Fibroblast of villous mesenchyme (primary cell): ENCODE measurements at regions not wholly inside any gene's neighbourhood (a gene's known extent, or its start where the extent isn't known, plus 50 kb on each side); places are given as distances from the start of the nearest gene placed in this dataset.

Source experiments
- DNase-seq: peaks from one replicate; pipeline ENCODE4 v3.0.0-alpha.2; 2010; ENCODE audit warnings: low read depth
- H3K4me3 ChIP-seq: 2 replicates; pipeline ENCODE4 v1.5.1; 2011; ENCODE audit warnings: low read depth, mild to moderate bottlenecking, low read length
- TF ChIP-seq, protein P1 (sequence below): IDR thresholded peaks from 2 replicates; pipeline ENCODE4 v1.5.1; 2012; ENCODE audit warnings: low read depth, mild to moderate bottlenecking, low read length; ENCODE audit not compliant: insufficient read depth

DNA sequence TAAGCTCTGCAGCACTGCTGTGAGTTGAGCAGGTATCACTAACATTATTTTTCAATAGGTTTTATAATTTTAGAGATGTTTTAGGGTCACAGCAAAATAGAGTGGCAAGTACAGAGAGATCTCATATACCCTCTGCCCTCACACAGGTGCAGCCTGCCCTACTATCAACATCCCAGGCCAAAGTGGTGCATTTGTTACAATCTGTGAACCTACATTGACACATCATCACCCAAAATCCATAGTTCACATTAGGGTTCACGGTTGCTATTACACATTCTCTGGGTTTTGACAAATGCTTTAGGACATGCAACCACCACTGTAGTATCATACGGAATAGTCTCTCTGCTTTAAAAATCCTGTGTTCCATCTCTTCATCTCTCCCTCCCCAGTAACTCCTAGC lies 173.1 kb downstream of the DHX15 start:
- H3K4me3 ChIP-seq: no peak overlapping the region
- no peak for DNase-seq
- TF ChIP-seq, protein P1, sequence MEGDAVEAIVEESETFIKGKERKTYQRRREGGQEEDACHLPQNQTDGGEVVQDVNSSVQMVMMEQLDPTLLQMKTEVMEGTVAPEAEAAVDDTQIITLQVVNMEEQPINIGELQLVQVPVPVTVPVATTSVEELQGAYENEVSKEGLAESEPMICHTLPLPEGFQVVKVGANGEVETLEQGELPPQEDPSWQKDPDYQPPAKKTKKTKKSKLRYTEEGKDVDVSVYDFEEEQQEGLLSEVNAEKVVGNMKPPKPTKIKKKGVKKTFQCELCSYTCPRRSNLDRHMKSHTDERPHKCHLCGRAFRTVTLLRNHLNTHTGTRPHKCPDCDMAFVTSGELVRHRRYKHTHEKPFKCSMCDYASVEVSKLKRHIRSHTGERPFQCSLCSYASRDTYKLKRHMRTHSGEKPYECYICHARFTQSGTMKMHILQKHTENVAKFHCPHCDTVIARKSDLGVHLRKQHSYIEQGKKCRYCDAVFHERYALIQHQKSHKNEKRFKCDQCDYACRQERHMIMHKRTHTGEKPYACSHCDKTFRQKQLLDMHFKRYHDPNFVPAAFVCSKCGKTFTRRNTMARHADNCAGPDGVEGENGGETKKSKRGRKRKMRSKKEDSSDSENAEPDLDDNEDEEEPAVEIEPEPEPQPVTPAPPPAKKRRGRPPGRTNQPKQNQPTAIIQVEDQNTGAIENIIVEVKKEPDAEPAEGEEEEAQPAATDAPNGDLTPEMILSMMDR: no peak

DNA sequence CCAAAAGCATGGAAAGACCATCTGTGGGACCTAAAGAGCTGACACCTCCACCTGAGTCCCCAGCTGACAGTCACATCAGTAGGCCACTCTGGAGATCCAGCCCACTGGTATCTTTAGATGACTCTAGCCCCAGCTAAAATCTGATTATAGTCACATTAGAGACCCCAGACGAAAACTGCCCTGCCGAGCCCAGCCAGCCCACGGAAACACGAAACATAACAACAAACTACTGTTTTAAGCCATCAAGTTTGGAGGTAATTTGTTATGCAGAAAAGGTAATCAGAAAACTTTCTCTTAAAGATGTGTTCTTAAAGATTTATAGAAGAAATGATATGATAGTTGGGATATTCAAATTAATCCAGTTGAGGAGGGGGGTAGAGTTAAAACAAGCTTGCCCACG lies 175.7 kb downstream of the DHX15 start:
- TF ChIP-seq, protein P1: no peak
- no peak overlapping the region for H3K4me3 ChIP-seq
- no peak for DNase-seq

DNA sequence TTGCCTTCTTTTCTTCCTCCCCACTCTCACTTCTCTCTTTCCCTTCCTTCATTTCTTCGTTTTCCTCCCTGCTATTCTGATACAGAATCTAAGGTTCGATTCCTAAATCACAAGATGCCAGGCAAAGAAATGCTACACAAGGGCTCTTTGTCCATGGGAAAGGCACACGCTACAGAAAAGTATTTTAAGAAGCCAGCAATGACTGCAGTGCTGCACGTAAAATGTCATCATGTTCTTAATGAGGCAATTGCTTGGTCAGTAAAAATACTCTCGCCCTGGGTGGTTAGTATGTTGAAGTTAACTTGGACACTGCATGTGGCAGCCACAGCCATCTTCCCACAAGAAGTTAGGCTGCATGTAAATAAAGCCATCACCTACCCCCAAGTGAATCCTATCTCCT lies 178.4 kb downstream of the DHX15 start:
- H3K4me3 ChIP-seq: no peak overlapping the region
- DNase-seq: no peak
- TF ChIP-seq, protein P1: no peak

DNA sequence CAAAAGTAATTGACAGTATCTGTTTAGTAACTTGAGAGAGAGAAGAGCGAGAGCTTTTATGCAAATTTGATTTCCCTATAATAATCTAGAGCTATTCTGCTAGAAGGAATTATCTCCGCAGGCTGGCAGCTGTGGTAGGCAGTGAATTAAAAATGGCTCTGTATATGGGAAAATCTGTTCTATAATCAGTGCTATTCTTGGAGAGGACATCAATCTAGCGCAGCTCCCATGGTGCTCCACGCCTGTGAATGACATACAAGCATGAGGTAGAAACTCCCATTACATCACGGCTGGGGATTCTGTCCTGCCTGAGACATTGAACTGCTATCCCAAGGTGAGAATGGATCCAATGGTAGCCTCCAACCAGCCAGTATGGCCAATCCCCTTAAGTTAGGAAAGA lies 179.0 kb downstream of the DHX15 start:
- TF ChIP-seq, protein P1: no peak
- DNase-seq: no peak
- no peak overlapping the region for H3K4me3 ChIP-seq

DNA sequence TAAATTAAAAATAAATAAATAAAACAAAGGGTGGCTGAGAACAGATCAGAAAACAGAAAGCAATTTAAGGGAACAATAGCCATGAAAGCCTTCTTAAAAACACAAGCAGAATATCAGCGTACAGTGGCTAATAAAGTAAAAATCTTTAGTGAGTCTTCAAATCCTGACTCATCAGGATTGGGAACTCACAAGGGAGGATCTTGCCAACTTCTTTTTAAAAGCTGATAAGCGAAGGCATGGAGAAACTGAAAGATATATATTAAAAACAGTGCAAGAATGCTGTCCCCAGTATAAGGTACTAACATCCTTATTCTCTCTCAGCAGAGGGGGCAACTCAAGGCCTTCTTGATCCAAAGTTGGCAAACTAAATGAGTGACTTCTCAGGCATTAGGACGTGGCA lies 180.1 kb downstream of the DHX15 start:
- H3K4me3 ChIP-seq: no peak overlapping the region
- TF ChIP-seq, protein P1: no peak
- DNase-seq: no peak

DNA sequence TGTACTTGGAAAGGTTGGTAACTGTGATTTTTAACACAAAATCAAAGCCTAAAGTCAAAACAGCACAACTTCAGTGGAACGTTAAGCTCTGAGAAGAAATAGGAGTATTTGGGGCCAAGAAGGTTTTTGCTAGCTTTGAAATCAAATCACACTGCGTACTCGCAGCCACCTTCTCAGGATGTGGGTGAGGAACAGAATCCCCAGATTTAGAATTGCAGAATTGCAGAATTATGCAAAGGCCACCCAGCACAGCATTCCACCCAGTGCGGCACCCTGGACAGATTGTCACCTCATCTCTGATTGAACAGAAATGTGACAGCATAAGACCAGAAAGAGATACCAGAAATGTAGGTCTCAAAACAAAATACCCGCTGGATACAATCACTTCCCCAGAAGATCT lies 181.1 kb downstream of the DHX15 start:
- no peak for DNase-seq

DNA sequence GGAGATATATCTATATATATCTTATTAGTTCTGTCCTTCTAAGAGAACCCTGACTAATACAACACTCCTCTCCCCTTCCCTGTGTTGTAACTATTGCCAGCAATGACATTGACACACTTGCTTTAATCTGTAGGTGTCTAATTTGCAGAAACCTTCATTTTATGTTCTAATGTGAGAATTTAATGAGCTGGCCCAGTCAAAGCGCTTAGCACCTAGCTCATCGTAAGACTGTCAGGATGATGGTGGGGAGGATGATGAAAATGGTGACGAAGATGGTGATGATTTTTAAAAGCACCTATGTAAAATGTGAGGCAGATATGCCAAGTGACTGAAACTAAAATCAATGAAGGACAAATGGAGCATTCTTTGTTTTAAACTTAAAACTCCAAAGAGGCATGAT lies 183.8 kb downstream of the DHX15 start:
- no peak for DNase-seq
- no peak overlapping the region for H3K4me3 ChIP-seq
- TF ChIP-seq, protein P1: no peak

More for the DNA sequence above, 181.1 kb downstream of the DHX15 start:
- no peak overlapping the region for H3K4me3 ChIP-seq
- TF ChIP-seq, protein P1: no peak
